Choroid plexus epithelial cell (primary cell): ENCODE measurements at regions not wholly inside any gene's neighbourhood (a gene's known extent, or its start where the extent isn't known, plus 50 kb on each side); places are given as distances from the start of the nearest gene placed in this dataset.

Source experiments
- DNase-seq: peaks from one replicate; pipeline ENCODE4 v3.0.0-alpha.2; 2010; ENCODE audit warnings: low read depth
- H3K4me3 ChIP-seq: 2 replicates; pipeline ENCODE4 v1.5.1; 2011; ENCODE audit warnings: low read depth, mild to moderate bottlenecking, control low read depth, low read length, moderate library complexity
- TF ChIP-seq, protein P1 (sequence below): conservative IDR thresholded peaks from 2 replicates; pipeline ENCODE4 v1.5.1; 2011; ENCODE audit warnings: low read depth, mild to moderate bottlenecking, control low read depth, inconsistent platforms, low read length, moderate library complexity

DNA sequence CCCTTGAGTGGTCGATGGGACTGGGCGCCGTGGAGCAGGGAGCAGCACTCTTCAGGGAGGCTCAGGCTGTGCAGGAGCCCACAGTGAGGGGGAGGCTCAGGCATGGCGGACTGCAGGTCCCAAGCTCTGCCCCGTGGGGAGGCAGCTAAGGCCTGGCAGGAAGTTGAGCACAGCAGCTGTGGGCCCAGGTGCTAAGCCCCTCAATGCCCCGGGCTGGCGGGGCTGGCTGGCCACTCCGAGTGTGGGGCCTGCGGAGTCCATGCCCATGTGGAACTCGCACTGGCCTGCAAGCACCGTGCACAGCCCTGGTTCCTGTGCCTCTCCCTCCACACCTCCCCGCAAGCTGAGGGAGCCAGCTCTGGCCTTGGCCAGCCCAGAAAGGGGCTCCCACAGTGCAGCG, 948.4 kb upstream of the EYS start:
- H3K4me3 ChIP-seq = no peak overlapping the region
- TF ChIP-seq, protein P1, sequence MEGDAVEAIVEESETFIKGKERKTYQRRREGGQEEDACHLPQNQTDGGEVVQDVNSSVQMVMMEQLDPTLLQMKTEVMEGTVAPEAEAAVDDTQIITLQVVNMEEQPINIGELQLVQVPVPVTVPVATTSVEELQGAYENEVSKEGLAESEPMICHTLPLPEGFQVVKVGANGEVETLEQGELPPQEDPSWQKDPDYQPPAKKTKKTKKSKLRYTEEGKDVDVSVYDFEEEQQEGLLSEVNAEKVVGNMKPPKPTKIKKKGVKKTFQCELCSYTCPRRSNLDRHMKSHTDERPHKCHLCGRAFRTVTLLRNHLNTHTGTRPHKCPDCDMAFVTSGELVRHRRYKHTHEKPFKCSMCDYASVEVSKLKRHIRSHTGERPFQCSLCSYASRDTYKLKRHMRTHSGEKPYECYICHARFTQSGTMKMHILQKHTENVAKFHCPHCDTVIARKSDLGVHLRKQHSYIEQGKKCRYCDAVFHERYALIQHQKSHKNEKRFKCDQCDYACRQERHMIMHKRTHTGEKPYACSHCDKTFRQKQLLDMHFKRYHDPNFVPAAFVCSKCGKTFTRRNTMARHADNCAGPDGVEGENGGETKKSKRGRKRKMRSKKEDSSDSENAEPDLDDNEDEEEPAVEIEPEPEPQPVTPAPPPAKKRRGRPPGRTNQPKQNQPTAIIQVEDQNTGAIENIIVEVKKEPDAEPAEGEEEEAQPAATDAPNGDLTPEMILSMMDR = no peak
- no peak for DNase-seq

DNA sequence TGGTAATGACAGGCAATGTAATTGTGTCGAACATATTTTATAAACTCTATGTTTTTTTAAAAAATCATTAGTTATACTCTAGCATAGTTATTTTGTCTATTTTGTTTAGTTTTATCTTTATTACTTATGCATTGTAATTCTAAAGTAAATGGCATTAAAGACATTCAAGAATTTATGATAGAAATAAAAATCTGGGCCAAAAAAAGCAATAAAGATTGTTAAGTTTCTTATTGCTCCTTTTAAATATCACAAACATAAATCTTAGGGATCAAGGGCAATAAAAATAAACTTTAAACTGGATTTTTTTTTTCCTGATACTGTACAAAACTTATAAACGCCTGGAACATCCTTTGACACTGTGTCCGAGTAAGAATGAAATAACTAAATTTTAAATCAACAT, 931.5 kb upstream of the EYS start:
- no peak for DNase-seq
- TF ChIP-seq, protein P1 = no peak
- H3K4me3 ChIP-seq = no peak overlapping the region

DNA sequence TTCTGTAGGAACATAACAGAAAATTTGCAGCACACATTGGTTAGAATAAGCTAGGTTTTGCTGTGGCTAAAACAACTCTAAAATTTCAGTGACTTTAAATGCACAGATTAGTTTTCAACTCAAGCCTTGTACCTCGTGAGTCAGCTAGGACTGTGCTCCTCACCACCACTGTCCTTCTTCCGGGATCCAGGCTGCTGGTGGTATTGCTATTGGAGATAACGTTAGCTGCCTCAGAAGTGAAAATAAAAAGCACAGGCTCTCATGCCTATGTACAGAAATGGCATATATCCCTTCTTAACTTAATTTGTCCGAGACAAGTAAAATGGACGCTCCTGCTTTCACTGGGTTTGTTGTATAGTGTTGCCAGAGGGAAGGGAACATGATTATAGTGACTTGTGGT, 931.1 kb upstream of the EYS start:
- peak; percentile 37 for DNase-seq
- H3K4me3 ChIP-seq = no peak overlapping the region
- TF ChIP-seq, protein P1 = no peak

DNA sequence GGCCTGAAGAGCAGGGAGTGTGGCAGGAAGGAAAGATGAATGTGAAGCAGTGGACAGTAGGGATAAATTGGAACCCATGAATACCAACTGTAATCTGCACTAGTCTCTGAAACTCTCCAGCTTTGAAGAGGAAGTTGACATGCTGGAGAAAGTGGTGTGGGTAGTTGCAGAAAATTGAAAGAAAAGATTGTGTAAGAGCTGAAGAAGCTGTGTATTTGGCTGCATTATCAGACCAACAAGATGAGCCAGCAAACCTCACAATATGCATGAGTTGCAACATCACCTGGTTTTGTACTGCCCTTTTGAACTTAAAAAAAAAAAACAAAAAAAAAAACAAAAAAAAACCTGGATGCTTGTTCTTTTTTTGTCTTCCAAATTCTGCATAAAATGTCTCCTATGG, 921.9 kb upstream of the EYS start:
- no peak overlapping the region for H3K4me3 ChIP-seq
- TF ChIP-seq, protein P1 = no peak
- DNase-seq = peak; percentile 87

DNA sequence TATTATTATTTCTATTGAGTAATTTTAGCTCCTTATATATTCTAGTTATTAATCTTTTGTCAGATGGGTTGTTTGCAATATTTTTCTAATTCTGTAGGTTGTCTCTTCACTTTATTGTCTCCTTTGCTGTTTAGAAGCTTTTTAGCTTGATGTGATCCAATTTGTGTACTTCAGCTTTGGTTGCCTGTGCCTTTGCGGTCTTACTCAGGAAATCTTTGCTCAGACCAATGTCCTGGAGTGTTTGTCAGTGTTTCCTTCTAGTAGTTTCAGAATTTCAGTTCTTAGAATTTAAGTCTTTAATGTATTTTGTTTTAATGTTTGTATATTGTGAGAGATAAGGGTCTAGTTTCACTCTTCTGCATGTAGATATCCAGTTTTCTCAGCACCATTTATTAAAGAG, 916.0 kb upstream of the EYS start:
- H3K4me3 ChIP-seq = no peak overlapping the region
- no peak for DNase-seq
- TF ChIP-seq, protein P1 = no peak

DNA sequence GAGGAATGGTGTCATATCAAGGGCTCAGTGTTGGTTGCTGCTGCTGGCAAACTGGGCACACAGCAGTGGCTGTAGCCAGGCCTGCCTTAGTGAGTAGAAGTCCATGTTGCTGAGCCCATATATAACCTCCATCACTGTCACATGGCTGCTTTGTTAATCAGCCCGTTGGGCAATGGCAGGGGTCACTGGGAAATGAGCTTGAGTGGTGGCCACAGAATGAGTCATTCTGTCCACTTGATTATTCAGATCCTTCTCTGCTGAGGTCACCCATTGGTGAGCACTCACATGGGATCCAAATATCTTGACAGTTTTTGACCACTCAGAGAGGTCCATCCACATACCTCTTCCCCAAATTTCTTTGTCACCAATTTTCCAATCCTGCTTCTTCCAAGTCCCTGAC, 898.9 kb upstream of the EYS start:
- no peak overlapping the region for H3K4me3 ChIP-seq
- TF ChIP-seq, protein P1 = no peak
- DNase-seq = peak; percentile 39

DNA sequence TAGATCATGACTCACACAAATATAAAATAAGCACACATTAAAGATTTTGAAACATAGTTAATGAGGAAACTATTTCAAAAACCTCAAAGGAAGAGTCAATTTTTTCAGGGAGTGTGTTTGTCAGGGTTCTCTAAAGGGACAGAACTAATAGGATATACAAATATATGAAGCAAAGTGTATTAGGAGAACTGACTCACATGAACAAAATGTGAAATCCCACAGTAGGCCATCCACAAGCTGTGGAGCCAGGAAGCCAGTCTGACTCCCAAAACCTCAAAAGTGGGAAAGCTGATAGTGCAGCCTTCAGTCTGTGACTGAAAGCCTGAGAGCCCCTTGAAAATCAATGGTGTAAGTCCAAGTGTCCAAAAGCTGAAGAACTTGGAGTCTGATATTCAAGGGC, 898.0 kb upstream of the EYS start:
- H3K4me3 ChIP-seq = no peak overlapping the region
- TF ChIP-seq, protein P1 = no peak
- DNase-seq = peak; percentile 26
